OCI-LY3 (cell line): ENCODE measurements at regions not wholly inside any gene's neighbourhood (a gene's known extent, or its start where the extent isn't known, plus 50 kb on each side); places are given as distances from the start of the nearest gene placed in this dataset.

Source experiments
- EZH2phosphoT487 ChIP-seq: fragments of 200-600 bp; shearing (Covaris generic); IDR thresholded peaks from 2 replicates; pipeline ENCODE4 v1.6.1; 2018; ENCODE audit warnings: antibody characterized with exemption, mixed run types, low read depth
- TF ChIP-seq, protein P1 (sequence below): fragments of 200-600, 300-600 bp; sonication (generic); IDR thresholded peaks from 2 replicates; pipeline ENCODE4 v1.5.1; 2014; ENCODE audit warnings: antibody characterized with exemption, low read length, low read depth

DNA sequence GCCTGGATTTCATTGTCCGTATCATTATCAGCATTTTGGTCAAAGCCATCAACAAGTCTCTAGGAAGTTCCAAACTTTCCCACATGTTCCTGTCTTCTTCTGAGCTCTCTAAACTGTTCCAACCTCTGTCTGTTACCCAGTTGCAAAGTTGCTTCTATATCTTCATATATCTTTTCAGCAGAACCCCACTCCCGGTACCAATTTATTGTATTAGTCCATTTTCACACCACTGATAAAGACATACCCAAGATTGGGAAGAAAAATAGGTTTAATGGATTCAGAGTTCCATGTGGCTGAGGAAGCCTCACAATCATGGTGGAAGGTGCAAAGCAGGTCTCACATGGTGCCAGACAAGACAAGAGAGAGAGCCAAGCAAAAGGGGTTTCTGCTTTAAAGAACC lies 293.2 kb downstream of the EPM2A start:
- TF ChIP-seq, protein P1, sequence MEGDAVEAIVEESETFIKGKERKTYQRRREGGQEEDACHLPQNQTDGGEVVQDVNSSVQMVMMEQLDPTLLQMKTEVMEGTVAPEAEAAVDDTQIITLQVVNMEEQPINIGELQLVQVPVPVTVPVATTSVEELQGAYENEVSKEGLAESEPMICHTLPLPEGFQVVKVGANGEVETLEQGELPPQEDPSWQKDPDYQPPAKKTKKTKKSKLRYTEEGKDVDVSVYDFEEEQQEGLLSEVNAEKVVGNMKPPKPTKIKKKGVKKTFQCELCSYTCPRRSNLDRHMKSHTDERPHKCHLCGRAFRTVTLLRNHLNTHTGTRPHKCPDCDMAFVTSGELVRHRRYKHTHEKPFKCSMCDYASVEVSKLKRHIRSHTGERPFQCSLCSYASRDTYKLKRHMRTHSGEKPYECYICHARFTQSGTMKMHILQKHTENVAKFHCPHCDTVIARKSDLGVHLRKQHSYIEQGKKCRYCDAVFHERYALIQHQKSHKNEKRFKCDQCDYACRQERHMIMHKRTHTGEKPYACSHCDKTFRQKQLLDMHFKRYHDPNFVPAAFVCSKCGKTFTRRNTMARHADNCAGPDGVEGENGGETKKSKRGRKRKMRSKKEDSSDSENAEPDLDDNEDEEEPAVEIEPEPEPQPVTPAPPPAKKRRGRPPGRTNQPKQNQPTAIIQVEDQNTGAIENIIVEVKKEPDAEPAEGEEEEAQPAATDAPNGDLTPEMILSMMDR: no peak
- no peak for TF ChIP-seq EZH2phosphoT487
